DMS 273 (cell line): ENCODE measurements at regions not wholly inside any gene's neighbourhood (a gene's known extent, or its start where the extent isn't known, plus 50 kb on each side); places are given as distances from the start of the nearest gene placed in this dataset.

ENCODE experiments used
- DNase-seq: peaks from one replicate; lab custom pipeline; 2025; ENCODE audit not compliant: unreplicated experiment; lab: John Stamatoyannopoulos, UW

DNA sequence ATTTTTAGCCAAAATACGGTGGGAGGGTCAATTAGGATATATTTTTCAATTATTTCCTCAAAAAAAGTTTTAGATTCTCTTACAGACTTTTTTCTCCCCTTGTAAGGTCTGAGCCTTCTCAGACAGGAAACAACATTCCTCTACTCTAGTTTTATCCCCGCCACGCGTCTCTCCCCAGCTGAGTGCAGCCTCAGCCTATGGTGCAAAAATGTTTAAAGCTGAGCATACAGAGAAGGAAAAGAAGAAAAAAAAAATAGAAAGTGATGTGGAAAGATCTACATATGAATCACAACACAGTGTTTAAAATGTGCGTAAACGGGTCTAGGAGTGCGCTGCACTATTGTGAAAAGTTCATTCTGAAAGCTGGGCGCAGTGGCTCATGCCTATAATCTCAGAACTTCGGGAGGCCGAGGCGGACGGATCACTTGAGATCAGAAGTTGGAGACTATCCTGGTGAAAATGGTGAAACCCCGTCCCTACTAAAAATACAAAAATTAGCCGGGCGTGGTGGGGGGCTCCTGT, 159.0 kb downstream of the TRIM27 start:
- DNase-seq: no peak

DNA sequence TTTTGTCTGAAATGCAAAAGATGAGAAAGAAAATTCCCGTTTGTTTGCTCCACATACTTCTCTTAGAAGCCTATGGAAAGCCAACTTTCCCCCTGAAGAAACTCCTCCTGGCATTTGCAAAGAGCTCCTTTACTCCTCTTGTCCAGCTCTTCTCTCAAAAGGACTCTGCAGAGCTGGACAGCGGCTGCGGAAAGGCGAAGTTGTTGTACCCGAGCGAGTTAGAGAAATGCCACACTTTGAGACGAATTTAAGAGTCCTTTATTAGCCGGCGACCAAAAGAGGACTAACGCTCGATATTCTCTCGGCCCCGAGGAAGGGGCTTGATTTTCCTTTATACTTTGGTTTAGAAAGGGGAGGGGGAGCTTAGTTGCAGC, 157.8 kb downstream of the TRIM27 start:
- DNase-seq: no peak

DNA sequence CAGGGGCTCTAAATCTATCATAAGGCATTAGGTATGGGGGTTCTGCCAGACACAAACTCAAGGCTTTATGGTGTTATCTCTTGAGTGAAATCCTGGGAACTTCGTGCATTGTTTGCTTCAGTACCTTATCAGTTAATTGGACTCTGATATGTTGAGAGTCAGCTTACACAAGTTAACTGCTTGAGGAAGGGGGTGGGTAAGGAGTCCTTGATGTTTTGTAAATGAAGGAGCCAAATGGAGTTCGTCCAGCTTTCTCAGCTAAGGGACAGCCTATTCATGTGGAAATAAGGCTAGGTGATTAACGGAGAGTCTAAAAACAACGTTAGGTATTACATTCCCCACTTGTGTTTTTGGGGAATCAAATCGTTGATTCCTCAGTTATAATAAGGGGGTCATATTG, 157.4 kb downstream of the TRIM27 start:
- DNase-seq: no peak

DNA sequence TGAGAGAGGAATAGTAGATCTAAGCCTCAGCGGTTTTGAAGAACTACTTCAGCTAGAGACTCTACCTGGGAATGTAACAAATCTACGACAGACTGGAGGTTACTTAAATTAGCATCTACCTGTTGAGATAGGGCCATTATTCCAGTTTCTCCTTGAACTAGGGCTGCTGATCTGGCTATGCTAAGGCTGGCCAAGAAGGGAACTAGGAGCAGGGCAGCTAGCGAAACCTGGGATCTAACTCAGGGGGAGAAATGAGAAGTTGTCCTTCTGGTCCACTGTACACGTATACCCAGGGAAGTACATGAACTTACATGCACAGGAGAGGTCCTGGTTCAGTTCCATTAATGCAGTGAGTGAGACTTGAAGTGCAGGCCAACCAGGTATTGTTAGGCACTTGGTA, 156.7 kb downstream of the TRIM27 start:
- no peak for DNase-seq

DNA sequence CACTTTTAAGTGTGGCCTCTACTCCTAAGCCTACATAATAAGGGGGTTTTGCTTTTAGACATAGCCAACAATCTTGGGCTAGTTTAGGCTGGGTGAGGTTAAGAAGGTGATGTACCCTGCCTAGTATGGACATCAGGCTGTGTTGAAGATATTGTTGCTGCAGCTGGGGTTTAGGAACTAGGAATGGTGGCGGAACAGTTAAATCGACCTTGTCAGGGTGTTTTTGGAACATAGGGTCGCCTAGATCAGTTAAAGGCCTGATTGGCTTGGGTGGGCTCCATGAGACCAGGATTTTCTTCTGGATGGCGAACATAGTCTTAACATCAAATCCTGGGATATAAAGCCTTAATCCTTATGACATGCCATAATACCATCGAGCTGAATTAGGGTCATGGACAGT, 156.1 kb downstream of the TRIM27 start:
- DNase-seq: no peak

DNA sequence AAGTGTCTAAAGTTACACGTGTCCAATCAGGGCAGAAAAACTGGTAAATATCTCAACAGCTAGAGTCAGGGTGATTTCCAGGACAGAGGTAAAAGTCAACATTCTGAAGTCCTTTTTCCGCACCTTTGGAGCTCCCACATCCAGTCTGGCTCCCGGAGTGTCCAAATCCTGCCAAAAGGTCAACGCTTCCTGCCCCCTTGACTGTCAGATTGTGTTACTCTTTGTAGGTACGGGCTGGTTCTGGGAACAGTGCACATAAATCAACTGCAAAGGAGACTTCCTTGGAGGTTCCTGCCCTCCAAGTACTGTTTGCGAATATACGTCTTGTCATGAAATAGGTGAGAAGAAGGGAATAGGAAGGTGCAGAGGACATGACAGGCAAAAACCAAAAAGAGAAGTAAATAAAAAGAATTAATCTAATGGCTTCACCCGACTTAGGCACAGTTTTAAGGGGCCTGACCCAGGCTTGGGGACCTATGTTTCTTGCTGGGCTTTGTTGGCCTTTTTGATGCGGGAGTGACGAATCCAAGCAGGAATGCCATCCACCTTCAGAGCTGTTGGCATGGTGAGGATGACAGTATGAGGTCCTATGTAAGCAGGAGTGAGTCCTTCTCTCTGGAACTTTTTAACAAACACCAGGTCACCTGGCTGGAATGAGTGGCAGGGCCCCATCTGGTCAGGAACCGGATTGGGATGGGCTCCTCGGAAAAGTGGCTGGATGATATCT, 155.4 kb downstream of the TRIM27 start:
- DNase-seq: no peak

DNA sequence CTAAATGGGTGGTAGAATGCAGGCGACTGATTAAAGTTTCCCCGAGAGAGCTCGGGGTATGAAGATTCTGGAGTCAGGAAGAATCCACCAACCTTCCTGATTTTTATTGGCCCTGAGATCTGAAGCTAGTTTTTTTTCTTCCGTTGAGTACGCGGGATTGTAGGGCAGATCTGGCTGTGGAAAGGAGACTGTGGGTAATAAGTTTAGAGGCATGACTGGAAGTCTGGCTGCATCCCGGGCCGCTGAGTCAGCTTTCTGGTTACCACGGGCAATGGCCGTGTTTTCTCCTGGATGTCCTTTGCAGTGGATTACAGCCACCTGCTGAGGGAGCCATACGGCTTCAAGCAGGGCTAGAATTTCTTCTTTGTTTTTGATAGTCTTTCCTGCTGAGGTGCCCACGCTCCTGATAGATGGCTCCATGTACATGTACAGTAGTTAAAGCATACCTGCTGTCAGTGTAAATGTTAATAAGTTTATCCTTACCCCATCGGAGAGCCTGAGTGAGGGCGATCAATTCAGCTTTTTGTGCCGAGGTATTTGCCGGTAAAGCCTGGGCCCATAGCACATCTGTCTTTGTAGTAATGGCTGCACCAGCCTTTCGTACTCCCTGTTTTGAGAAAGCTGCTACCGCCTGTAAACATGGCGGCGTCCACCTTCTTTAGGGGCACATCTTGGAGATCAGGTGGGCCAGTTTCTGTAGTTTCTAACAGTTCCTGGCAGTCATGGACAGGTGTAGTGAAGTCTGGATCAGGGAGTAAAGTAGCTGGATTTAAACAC, 154.0 kb downstream of the TRIM27 start:
- peak; percentile 70 for DNase-seq

DNA sequence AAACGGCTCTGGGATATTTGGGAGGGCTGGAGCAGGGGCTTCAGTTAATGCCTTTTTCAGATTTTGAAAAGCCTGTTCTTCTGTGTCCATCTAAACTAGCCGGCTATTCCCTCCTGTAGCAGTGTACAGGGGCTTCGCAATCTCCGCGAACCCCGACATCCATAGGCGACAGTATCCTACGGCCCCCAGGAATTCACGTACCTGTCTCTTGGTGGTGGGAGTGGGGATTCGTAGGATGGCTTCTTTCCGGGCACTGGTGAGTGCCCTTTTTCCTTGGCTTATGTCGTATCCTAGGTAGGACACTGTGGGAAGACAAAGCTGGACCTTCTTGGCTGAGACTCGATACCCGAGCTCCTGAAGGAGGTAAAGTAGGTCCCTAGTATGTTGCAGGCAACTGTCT, 153.1 kb downstream of the TRIM27 start:
- DNase-seq: no peak

DNA sequence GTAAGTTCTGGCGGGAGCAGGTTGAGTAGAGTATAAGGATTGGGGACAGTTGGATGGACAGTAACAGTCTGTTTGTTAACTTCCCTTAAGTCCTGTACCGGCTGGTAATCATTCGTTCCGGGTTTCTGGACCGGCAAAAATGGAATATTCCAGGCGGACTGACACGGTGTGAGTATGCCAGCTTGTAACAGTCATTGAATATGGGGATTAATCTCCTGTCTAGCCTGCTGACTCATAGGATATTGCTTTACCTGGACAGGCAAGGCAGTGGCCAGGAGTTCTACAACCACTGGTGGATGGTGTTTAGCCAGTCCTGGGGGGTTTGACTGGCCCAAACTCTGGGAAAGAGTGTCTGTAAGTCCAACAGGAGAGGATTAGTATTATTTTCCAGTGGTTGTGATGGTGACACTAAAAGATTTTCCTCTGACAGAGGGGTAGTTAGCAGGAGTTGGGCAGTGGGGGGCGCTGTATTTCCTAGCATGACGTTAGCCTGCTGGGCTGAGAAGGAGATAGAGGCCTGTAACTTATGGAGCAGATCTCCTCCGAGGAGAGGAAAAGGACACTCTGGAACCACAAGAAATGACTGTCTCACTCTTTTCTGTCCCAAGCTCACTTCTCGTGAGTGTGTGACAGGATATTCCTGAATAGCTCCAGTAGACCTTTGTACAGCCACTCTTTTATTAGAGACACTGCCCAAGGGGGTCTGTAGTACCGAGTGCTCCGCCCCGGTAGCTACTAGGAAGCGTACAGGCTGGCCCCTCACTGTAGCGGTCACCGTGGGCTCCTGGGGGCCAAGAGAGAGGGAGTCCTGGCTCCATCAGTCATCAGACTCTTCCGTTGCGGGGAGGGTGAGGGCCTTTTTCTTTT, 152.2 kb downstream of the TRIM27 start:
- DNase-seq: peak; percentile 57

DNA sequence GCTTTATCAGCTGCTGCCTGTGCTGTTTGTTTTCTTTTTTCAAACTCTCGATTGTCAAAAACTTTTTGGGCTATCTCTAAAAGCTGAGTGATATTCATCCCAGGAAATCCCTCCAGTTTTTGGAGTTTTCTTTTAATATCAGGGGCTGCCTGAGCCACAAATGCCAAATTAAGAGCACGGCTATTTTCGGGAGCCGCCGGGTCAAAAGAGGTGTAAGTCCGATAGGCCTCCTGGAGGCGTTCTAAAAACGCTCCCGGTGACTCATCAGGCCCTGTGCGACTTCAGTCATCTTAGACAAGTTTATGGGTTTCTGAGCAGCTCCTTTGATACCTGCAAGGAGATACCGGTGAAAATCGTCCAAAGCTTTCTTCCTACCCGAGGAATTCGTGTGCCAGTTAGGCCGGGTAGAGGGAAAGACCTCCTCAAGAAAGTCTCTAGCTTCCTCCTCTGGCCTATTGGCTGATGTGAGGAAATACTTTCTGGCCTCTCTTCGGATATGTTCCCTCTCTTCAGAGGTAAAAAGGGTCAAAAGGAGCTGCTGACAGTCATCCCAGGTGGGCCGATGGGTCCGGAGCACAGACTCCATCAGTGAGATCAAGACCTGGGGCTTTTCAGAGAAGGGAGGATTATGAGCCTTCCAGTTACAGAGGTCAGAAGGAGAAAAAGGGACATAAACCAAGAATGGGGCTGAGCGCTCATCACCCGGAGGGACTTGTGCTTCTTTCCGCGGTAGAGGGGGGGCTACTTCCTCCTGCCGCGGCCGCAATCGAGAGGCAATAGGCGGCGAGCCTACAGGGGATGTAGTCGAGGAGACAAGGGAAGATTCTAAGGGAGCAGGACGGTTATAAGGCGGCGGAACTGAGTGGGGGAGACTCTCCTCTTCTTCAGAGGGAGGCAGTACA, 151.1 kb downstream of the TRIM27 start:
- DNase-seq: no peak

DNA sequence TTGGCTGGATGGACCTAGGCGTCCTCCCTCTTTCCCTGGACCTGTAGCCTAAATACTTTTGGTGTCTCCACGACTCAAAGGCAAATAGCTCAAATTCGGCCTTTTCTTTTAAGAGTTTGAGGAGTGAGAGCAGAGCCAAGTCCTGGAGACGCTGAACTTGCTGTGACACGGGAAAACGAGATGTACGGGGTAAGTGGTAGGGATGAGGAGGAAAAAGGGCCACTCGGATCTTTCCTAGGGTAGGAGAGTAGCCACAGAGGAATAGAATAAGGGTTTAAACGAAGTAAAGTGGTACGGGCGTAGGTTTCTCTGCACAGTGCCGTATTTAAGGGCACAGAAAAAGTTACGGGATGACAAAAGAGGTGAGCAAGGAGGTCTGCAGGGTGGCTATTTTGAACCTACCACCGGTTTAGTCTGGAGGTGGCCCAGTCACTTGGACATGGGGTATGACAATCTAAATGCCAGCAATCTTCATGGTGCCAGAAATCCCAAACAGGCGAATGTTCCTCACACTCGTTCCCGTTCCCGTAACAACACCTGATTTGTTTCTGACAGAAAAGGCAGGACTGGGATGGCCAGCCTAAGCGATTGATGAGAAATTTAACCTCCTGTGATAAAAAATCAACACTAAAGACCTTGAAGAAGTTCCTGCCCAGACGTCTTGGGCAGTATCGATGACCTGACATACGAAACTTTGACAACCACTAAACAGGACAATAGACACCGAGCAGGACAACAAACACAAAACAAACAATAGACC, 149.3 kb downstream of the TRIM27 start:
- no peak for DNase-seq

DNA sequence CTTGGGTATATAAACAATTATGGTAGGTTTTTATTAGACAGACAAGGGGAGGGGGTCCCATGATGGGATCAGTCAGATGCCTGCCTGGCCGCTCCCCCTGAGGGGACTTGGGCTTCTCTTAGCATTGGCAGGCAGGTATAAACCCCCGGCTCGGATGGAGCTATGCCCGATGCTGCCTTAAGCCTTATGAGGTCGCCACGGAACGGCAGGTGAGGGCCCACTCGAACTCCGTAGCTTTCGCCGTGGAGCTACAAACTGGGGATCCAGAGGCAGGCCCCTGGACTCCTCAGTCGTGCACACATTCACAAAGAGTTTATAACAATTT, 148.8 kb downstream of the TRIM27 start:
- no peak for DNase-seq

DNA sequence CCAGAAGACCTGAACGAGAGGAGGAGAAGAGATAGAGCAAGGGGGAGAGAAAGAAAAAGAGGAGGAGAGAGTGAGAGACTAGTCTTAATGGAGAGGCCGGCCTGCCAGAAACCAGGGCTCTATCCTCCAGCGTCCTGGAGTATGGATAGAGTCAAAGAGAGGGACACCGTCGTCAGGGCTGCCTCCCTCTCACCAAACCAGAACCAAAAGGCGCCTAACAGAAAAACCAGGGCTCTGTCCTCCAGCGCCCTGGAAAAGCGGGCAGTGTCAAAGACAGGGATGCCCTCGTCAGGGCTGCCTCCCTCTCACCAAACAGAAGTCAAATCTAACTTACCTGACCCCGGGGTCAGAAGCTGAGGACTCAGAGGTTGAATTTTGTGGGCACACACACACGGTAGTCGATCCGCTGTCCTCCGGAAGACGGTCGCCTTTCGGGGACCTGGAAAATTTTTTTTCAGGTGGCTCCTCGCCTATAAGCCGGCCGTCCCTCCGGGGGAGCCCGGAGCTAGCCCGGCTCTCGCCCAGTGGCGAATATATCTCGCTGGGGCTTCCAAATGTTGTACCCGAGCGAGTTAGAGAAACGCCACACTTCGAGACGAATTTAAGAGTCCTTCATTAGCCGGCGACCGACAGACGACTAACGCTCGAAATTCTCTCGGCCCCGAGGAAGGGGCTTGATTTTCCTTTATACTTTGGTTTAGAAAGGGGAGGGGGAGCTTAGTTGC, 148.2 kb downstream of the TRIM27 start:
- no peak for DNase-seq

DNA sequence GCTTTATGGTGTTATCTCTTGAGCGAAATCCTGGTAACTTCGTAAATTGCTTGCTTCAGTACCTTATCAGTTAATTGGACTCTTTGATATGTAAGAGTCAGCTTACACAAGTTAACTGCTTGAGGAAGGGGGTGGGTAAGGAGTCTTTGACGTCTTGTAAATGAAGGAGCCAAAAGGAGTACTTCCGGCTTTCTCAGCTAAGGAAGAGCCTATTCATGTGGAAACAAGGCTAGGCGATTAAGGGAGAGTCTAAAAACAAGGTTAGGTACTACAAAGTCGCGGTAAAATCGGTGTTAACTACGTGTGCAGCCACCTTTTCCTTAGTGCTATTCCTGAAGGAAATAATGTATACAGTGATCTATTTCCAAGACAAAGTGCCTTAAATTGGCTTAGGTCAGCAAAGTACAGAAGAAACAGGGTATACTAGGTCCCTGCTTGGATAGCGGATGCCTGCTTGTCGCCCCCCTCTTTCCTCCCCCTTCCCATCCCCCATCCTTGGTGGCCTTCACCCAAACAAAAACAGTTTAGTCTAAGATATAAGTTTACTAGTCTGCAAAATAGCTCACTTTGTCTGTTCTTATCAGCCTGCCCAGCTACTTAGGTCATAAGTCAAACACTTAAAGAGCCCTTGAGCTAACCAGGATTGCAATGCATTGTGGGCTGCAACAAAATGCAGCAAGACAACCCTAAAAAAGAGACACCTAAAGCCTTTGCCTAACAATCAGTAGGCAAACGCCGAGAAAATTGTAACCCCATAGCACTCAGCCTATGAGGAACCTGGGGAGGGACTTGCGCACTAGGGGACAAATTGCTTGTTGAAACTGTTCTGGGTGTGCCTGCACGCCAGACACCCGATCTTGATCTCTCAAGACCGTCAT, 147.3 kb downstream of the TRIM27 start:
- no peak for DNase-seq

DNA sequence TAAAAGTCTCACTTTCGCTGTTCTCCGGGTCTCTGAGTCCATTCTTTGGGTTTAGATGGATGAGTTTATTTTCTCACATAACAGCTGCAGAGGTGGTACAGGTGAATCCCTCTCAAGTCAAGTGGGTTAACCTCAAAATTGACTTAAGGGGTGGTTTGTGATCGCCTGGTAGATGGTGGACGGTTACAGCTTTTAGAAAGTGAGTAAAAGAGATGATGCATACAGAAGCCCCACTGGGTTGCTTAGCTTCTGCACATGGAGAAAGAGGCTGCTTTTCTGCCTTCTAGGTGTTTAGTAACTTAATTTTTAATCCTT, 146.7 kb downstream of the TRIM27 start:
- no peak for DNase-seq

DNA sequence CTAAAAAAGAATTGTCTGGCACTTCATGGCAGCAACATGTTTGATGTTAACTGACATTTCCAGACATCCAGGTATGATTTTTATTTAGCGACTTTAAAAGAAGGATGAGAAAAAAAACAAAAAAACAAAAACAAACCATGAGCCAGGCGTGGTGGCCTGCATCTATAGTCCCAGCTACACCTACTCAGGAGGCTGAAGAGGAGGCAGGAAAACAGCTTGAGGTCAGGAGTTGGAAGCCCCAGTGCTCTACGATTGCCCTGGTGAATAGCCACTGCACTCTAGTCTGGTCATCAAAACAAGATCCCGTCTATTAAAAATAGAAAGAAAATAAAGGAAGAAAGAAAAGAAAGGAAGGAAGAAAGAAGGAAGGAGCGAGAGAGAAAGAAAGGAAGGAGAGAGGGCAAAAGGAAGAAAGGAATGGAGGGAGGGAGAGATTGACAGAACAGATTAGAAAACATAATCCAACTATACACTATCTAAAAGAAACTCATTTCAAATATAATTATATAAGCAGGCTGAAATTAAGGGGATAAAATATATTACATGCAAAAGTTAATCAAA, 141.6 kb downstream of the TRIM27 start:
- no peak for DNase-seq

DNA sequence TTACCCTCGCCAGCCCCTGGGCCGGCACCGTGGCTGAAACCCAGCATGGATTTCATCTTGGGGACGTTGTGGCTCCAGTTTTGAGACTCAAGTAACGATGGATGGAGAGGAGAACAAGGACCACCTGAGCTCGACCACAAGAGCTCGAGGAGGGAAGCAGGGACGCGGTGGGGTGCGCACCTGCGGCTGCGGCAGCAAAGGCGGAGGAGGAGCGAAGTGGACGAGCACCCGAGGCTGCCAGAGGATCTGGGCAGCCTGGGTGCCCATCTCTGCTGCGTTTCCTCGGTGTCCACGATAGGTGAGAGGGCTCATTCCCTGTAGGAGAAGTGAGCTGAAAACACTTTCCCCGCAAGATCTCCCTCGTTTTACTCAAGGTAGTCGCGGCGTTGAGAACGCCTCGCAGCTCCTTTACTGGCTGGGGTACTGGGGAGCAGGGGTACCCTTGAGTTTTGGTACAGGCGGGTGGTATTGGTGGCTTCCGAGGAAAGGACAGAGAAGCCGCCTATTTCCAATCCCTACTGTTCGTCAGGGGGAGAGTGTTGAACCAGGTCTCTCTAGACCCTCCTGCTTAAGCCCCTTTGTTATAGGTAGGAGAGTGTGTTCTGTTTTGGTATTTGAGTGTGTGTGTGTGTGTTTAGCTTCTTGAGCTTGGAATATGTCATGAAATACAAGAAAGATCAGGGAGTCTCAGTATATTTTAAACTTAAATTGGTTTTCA, 137.7 kb downstream of the TRIM27 start:
- no peak for DNase-seq
